Panc1 (cell line): ENCODE measurements at regions not wholly inside any gene's neighbourhood (a gene's known extent, or its start where the extent isn't known, plus 50 kb on each side); places are given as distances from the start of the nearest gene placed in this dataset.

Experiments
- POLR2AphosphoS5 ChIP-seq: IDR thresholded peaks from 2 replicates; pipeline ENCODE4 v1.6.1; 2012; ENCODE audit warnings: mild to moderate bottlenecking, low read depth, low read length, moderate library complexity
- SIN3A ChIP-seq: IDR thresholded peaks from 2 replicates; pipeline ENCODE4 v1.6.1; 2012; ENCODE audit warnings: low read depth, mild to moderate bottlenecking, low read length, moderate library complexity, borderline replicate concordance; ENCODE audit not compliant: insufficient read depth
- TCF7L2 ChIP-seq: IDR thresholded peaks from 2 replicates; pipeline ENCODE4 v1.6.1; 2011; ENCODE audit warnings: mild to moderate bottlenecking, low read depth, low read length, inconsistent platforms
- TF ChIP-seq, protein P1 (sequence below): fragments of 450-650 bp; IDR thresholded peaks from 2 replicates; pipeline ENCODE4 v1.5.1; 2017; ENCODE audit warnings: mild to moderate bottlenecking
- TF ChIP-seq, protein P2 (sequence below), 2 experiments: IDR thresholded peaks; 2 replicates each; pipeline ENCODE4 v1.6.1; 2011 to 2012; ENCODE audit warnings: low read depth in 2 of 2, control low read depth in 1 of 2, low read length in 1 of 2, mild to moderate bottlenecking in 1 of 2, moderate library complexity in 1 of 2; ENCODE audit not compliant: insufficient read depth in 1 of 2

DNA sequence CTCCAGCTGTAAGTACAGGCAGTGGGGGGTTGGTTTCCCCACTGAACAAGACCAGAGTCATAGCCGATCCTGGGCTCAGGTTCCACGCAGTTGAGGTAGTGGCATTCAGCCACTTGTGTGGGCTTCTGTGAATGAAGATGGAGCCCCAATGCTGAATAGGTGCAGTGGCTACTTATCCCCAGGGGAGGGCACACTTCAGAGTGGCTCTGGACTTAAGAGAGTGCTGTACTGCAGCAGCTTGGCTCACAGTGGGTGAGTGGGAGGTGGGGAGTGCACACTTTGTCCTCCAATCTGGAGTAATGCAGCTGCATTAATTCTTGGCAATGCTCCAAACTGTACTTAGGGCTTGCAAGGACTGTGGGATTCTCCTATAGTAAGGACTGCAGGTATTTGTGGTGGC lies 81.9 kb downstream of the BUB3 start:
- TF ChIP-seq, protein P1, sequence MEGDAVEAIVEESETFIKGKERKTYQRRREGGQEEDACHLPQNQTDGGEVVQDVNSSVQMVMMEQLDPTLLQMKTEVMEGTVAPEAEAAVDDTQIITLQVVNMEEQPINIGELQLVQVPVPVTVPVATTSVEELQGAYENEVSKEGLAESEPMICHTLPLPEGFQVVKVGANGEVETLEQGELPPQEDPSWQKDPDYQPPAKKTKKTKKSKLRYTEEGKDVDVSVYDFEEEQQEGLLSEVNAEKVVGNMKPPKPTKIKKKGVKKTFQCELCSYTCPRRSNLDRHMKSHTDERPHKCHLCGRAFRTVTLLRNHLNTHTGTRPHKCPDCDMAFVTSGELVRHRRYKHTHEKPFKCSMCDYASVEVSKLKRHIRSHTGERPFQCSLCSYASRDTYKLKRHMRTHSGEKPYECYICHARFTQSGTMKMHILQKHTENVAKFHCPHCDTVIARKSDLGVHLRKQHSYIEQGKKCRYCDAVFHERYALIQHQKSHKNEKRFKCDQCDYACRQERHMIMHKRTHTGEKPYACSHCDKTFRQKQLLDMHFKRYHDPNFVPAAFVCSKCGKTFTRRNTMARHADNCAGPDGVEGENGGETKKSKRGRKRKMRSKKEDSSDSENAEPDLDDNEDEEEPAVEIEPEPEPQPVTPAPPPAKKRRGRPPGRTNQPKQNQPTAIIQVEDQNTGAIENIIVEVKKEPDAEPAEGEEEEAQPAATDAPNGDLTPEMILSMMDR, result no peak
- no peak for TF ChIP-seq POLR2AphosphoS5
- no peak for TF ChIP-seq SIN3A
- TF ChIP-seq, protein P2, sequence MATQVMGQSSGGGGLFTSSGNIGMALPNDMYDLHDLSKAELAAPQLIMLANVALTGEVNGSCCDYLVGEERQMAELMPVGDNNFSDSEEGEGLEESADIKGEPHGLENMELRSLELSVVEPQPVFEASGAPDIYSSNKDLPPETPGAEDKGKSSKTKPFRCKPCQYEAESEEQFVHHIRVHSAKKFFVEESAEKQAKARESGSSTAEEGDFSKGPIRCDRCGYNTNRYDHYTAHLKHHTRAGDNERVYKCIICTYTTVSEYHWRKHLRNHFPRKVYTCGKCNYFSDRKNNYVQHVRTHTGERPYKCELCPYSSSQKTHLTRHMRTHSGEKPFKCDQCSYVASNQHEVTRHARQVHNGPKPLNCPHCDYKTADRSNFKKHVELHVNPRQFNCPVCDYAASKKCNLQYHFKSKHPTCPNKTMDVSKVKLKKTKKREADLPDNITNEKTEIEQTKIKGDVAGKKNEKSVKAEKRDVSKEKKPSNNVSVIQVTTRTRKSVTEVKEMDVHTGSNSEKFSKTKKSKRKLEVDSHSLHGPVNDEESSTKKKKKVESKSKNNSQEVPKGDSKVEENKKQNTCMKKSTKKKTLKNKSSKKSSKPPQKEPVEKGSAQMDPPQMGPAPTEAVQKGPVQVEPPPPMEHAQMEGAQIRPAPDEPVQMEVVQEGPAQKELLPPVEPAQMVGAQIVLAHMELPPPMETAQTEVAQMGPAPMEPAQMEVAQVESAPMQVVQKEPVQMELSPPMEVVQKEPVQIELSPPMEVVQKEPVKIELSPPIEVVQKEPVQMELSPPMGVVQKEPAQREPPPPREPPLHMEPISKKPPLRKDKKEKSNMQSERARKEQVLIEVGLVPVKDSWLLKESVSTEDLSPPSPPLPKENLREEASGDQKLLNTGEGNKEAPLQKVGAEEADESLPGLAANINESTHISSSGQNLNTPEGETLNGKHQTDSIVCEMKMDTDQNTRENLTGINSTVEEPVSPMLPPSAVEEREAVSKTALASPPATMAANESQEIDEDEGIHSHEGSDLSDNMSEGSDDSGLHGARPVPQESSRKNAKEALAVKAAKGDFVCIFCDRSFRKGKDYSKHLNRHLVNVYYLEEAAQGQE (IDR thresholded peaks at IDR 0.05; ENCODE audit: insufficient read depth in 1 of 2, low read depth in 2 of 2, low read length in 1 of 2), result no peak
- TF ChIP-seq TCF7L2, result no peak
